COR-L47 (cell line): ENCODE measurements at regions not wholly inside any gene's neighbourhood (a gene's known extent, or its start where the extent isn't known, plus 50 kb on each side); places are given as distances from the start of the nearest gene placed in this dataset.
"Not testable (repeated sequence)": the region's sequence is repeated elsewhere in the genome, so short reads cannot be mapped to it uniquely, and the experiment has no call there.

Experiments
- DNase-seq: peaks from one replicate; lab custom pipeline; 2025; lab: John Stamatoyannopoulos, UW

- DNase-seq, result no peak
Measured at GRCh38 chrX:125505207-125505606, 185.5 kb downstream of the TEX13C start.

- no peak for DNase-seq
Measured at GRCh38 chrX:125507119-125507518, 187.4 kb downstream of the TEX13C start.

- DNase-seq, result no peak
Measured at GRCh38 chrX:125520029-125520428, 200.4 kb downstream of the TEX13C start.

GRCh38 chrX:125522752-125523151, 203.1 kb downstream of the TEX13C start:
- DNase-seq, result no peak

- DNase-seq, result no peak
Measured at GRCh38 chrX:125532411-125533089, 212.9 kb downstream of the TEX13C start.

- DNase-seq, result no peak
Measured at GRCh38 chrX:125533352-125533751, 213.7 kb downstream of the TEX13C start.

- no peak for DNase-seq
Measured at GRCh38 chrX:125544031-125544660, 224.5 kb downstream of the TEX13C start.

GRCh38 chrX:125544856-125545255, 225.2 kb downstream of the TEX13C start:
- no peak for DNase-seq

GRCh38 chrX:125577479-125577878, 257.8 kb downstream of the TEX13C start:
- no peak for DNase-seq

GRCh38 chrX:125604448-125604847, 284.8 kb downstream of the TEX13C start:
- no peak for DNase-seq

- DNase-seq, result no peak
Measured at GRCh38 chrX:125605145-125605544, 285.5 kb downstream of the TEX13C start.

GRCh38 chrX:125614591-125615343, 295.1 kb downstream of the TEX13C start:
- DNase-seq, result not testable (repeated sequence)

- DNase-seq, result no peak
Measured at GRCh38 chrX:125620715-125621587, 301.3 kb downstream of the TEX13C start.

GRCh38 chrX:125621588-125621927, 301.9 kb downstream of the TEX13C start:
- no peak for DNase-seq

- DNase-seq, result no peak
Measured at GRCh38 chrX:125622899-125623298, 303.2 kb downstream of the TEX13C start.

- DNase-seq, result no peak
Measured at GRCh38 chrX:125627676-125628075, 308.0 kb downstream of the TEX13C start.

GRCh38 chrX:125628435-125628834, 308.8 kb downstream of the TEX13C start:
- no peak for DNase-seq

GRCh38 chrX:125641405-125641804, 321.7 kb downstream of the TEX13C start:
- no peak for DNase-seq

- DNase-seq, result no peak
Measured at GRCh38 chrX:125646195-125646594, 326.5 kb downstream of the TEX13C start.

GRCh38 chrX:125651426-125651825, 331.8 kb downstream of the TEX13C start:
- DNase-seq, result no peak

GRCh38 chrX:125654501-125654900, 334.8 kb downstream of the TEX13C start:
- no peak for DNase-seq

- no peak for DNase-seq
Measured at GRCh38 chrX:125673758-125674157, 354.1 kb downstream of the TEX13C start.
